HepG2 (cell line): ENCODE measurements at regions not wholly inside any gene's neighbourhood (a gene's known extent, or its start where the extent isn't known, plus 50 kb on each side); places are given as distances from the start of the nearest gene placed in this dataset.

Experiments used
- ATAC-seq: fragments of 200-7000 bp; cut with Tn5 transposase; 3 replicates; pipeline ENCODE4 v1.9.1; 2020; ENCODE audit warnings: mild to moderate bottlenecking, moderate library complexity
- BruUV-seq: library from RNA; stranded (reverse); fragments of 400-500 nt; replicated peaks from 2 replicates; lab custom pipeline; 2021; lab: Mats Ljungman, UMichigan
- CTCF ChIA-PET: fragments of 300-600 bp; formaldehyde crosslinking; extraction: SDS; loops from one replicate; lab custom pipeline; 2021; ENCODE audit warnings: low total read pairs, inconsistent platforms, low intra/inter-chr PET ratio; lab: Yijun Ruan, JAX
- POLR2A ChIA-PET: fragments of 350-600 bp; sonication (Branson Sonifier 250); formaldehyde crosslinking; loops from one replicate; lab custom pipeline; 2020; ENCODE audit warnings: antibody characterized with exemption, inconsistent platforms; lab: Yijun Ruan, JAX
- DNase-seq: peaks from one replicate; pipeline ENCODE4 v3.0.0-alpha.2; 2015; ENCODE audit warnings: low spot score
- FAIRE-seq: peaks from 3 replicates; lab custom pipeline; 2011; peaks lifted over from hg19 to GRCh38; lab: Jason Lieb, UNC
- H2AFZ ChIP-seq: one replicate; pipeline ENCODE4 v1.6.1; 2011; ENCODE audit warnings: low read length, inconsistent platforms
- H3K27ac ChIP-seq: fragments of 300-600 bp; 3 replicates; pipeline ENCODE4 v1.8.0; 2011; ENCODE audit warnings: mixed run types, mild to moderate bottlenecking, mixed read lengths, low read length, inconsistent platforms; ENCODE audit not compliant: insufficient read depth; ENCODE audit errors: extremely low read length
- H3K27me3 ChIP-seq, 2 experiments: fragments of 200-600 bp in 1 of 2; 2 replicates in 1 of 2; 3 replicates in 1 of 2; pipeline versions ENCODE4 v1.6.0 to v1.8.0; 2011; ENCODE audit warnings: low read length in 2 of 2, mild to moderate bottlenecking in 2 of 2, moderate library complexity in 2 of 2, inconsistent platforms in 1 of 2; ENCODE audit not compliant: insufficient read depth in 2 of 2, control insufficient read depth in 1 of 2
- H3K36me3 ChIP-seq, 2 experiments: fragments of 200-600 bp in 1 of 2; replicated peaks in 1 of 2; 2 replicates in 1 of 2; 3 replicates in 1 of 2; pipeline versions ENCODE4 v1.5.1 to v1.8.0; 2011; ENCODE audit warnings: low read length in 2 of 2, inconsistent platforms in 1 of 2; ENCODE audit not compliant: insufficient read depth in 2 of 2, control insufficient read depth in 1 of 2
- H3K4me1 ChIP-seq: 2 replicates; pipeline ENCODE4 v1.5.1; 2012; ENCODE audit warnings: low read length, inconsistent platforms; ENCODE audit not compliant: insufficient read depth
- H3K4me2 ChIP-seq: 2 replicates; pipeline ENCODE4 v1.6.0; 2011; ENCODE audit warnings: low read depth, low read length, inconsistent platforms
- H3K4me3 ChIP-seq, 3 experiments: fragments of 200-600 bp in 1 of 3; sonication (generic), shearing (Covaris generic) in 1 of 3; replicated peaks in 1 of 3; 2 replicates each; pipeline ENCODE4 v1.5.1; 2011 to 2016; ENCODE audit warnings: low read length in 3 of 3, inconsistent platforms in 2 of 3, low read depth in 2 of 3, mild to moderate bottlenecking in 2 of 3, control low read depth in 1 of 3, mixed read lengths in 1 of 3; ENCODE audit not compliant: insufficient read depth in 1 of 3
- H3K79me2 ChIP-seq: one replicate; pipeline ENCODE4 v1.6.1; 2011; ENCODE audit warnings: low read length, inconsistent platforms; ENCODE audit not compliant: insufficient read depth
- H3K9ac ChIP-seq: 2 replicates; pipeline ENCODE4 v1.6.0; 2011; ENCODE audit warnings: mild to moderate bottlenecking, low read depth, low read length, inconsistent platforms; ENCODE audit not compliant: insufficient read depth
- H3K9me3 ChIP-seq: 2 replicates; pipeline ENCODE4 v1.5.1; 2012; ENCODE audit warnings: mild to moderate bottlenecking, low read length
- H4K20me1 ChIP-seq: 2 replicates; pipeline ENCODE4 v1.6.0; 2011; ENCODE audit warnings: inconsistent platforms, mild to moderate bottlenecking, low read length, moderate library complexity; ENCODE audit not compliant: insufficient read depth
- CREB3 ChIP-seq: sonication (generic); formaldehyde crosslinking; IDR thresholded peaks from 2 replicates; pipeline ENCODE4 v1.5.0; 2020; ENCODE audit warnings: missing genetic modification reagents
- ETV5 ChIP-seq: IDR thresholded peaks from 2 replicates; pipeline ENCODE4 v1.6.1; 2018; ENCODE audit warnings: missing biosample characterization, missing genetic modification reagents, inconsistent platforms, borderline replicate concordance
- HBP1 ChIP-seq: IDR thresholded peaks from 2 replicates; pipeline ENCODE4 v1.6.1; 2016; ENCODE audit warnings: low read depth, control low read depth
- MEIS1 ChIP-seq: sonication (generic); formaldehyde crosslinking; IDR thresholded peaks from 2 replicates; pipeline ENCODE4 v1.9.0; 2021; ENCODE audit warnings: mild to moderate bottlenecking, missing genetic modification reagents, moderate library complexity, borderline replicate concordance
- NFKBIZ ChIP-seq: IDR thresholded peaks from 2 replicates; pipeline ENCODE4 v1.6.1; 2018; ENCODE audit warnings: missing genetic modification reagents, missing compliant biosample characterization
- NPAS2 ChIP-seq: sonication (generic); formaldehyde crosslinking; IDR thresholded peaks from 2 replicates; pipeline ENCODE4 v1.8.0; 2022; ENCODE audit warnings: mild to moderate bottlenecking, missing genetic modification reagents, borderline replicate concordance
- SNAPC5 ChIP-seq: sonication (generic); formaldehyde crosslinking; IDR thresholded peaks from 2 replicates; pipeline ENCODE4 v1.8.1; 2023; ENCODE audit warnings: mild to moderate bottlenecking, missing genetic modification reagents, borderline replicate concordance
- ZBTB4 ChIP-seq: sonication (generic); formaldehyde crosslinking; IDR thresholded peaks from 2 replicates; pipeline ENCODE4 v1.4.0; 2020; ENCODE audit warnings: missing genetic modification reagents, mild to moderate bottlenecking, borderline replicate concordance
- ZNF44 ChIP-seq: sonication (generic); formaldehyde crosslinking; IDR thresholded peaks from 2 replicates; pipeline ENCODE4 v1.5.1; 2020; ENCODE audit warnings: mild to moderate bottlenecking, missing genetic modification reagents
- ZNF777 ChIP-seq: sonication (generic); formaldehyde crosslinking; IDR thresholded peaks from 2 replicates; pipeline ENCODE4 v1.4.0; 2020; ENCODE audit warnings: missing genetic modification reagents
- WGBS: methylation state at CpG from one replicate; pipeline ENCODE4 v1.1.6; 2017; ENCODE audit warnings: low lambda C conversion rate; 5-methylcytosine and 5-hydroxymethylcytosine counted together
- in situ Hi-C: cut with HindIII; loops from 2 replicates; pipeline ENCODE4 v1.10.0; 2017; ENCODE audit warnings: low pct_unique_long_range_greater_than_20kb; ENCODE audit not compliant: extremely low pct_ligation_motif_present
- intact Hi-C: fragments of 100-400 bp; cut with micrococcal nuclease; formaldehyde crosslinking; loops from one replicate; pipeline ENCODE4 v1.10.0; 2022; ENCODE audit not compliant: unreplicated experiment

GRCh38 chr2:42881732-42882131 lies 89.3 kb upstream of the HAAO start:
- H4K20me1 ChIP-seq = no peaks in the 10 kb centered on the region
- CTCF ChIA-PET = no interaction called here
- peaks cover 33% of the 10 kb centered on the region for H3K4me1 ChIP-seq
- H3K9me3 ChIP-seq = no peaks in the 10 kb centered on the region
- no peaks in the 10 kb centered on the region for H3K36me3 ChIP-seq
- 91% methylated on average over 1 of the region's 1 CpG for WGBS
- H3K9ac ChIP-seq = no peak overlapping the region
- no peaks in the 10 kb centered on the region for H3K79me2 ChIP-seq
- H3K27ac ChIP-seq = no peak overlapping the region
- POLR2A ChIA-PET = interaction anchor here (0.7 kb wide), 1 partner anchor 405 kb away, joined by 3 read pairs; no protein-coding TSS in a partner anchor
- BruUV-seq = no TSS peak
- no peak overlapping the region for H3K4me2 ChIP-seq
- H2AFZ ChIP-seq = no peak overlapping the region
- no peak for FAIRE-seq
- TF ChIP-seq HBP1 (CRISPR knock-in tag) (no peak), ZNF777 (CRISPR knock-in tag) (no peak), ZNF44 (CRISPR knock-in tag) (no peak), SNAPC5 (CRISPR knock-in tag) (no peak), NFKBIZ (CRISPR knock-in tag) (no peak), ETV5 (CRISPR knock-in tag) (no peak), ZBTB4 (CRISPR knock-in tag) (no peak), MEIS1 (CRISPR knock-in tag) (no peak), NPAS2 (CRISPR knock-in tag) (no peak), CREB3 (CRISPR knock-in tag) (no peak)
- no peak for DNase-seq
- intact Hi-C loops = no loop called here
- peaks cover 3 to 10% of the 10 kb centered on the region in 2 experiments; a peak in 2 of 5 replicates for H3K27me3 ChIP-seq
- no peak overlapping the region for H3K4me3 ChIP-seq
- in situ Hi-C loops = no loop called here
- no peak for ATAC-seq
